GM06990 (cell line): ENCODE measurements at regions not wholly inside any gene's neighbourhood (a gene's known extent, or its start where the extent isn't known, plus 50 kb on each side); places are given as distances from the start of the nearest gene placed in this dataset.

ENCODE experiments used
- DNase-seq: peaks from one replicate; pipeline ENCODE4 v3.0.0-alpha.2; 2011; ENCODE audit not compliant: insufficient read length; ENCODE audit errors: extremely low read depth
- H3K27me3 ChIP-seq: replicated peaks from 2 replicates; pipeline ENCODE4 v1.6.0; 2011; ENCODE audit warnings: low read length; ENCODE audit not compliant: control insufficient read depth, insufficient read depth
- H3K36me3 ChIP-seq: 2 replicates; pipeline ENCODE4 v1.5.1; 2011; ENCODE audit warnings: low read length; ENCODE audit not compliant: control insufficient read depth, insufficient read depth
- H3K4me3 ChIP-seq: replicated peaks from 2 replicates; pipeline ENCODE4 v1.5.1; 2011; ENCODE audit warnings: low read depth, mild to moderate bottlenecking, control low read depth, low read length
- CTCF ChIP-seq: IDR thresholded peaks from 2 replicates; pipeline ENCODE4 v1.5.1; 2011; ENCODE audit warnings: low read length, control low read depth, mild to moderate bottlenecking, inconsistent platforms; ENCODE audit not compliant: insufficient read depth, poor library complexity, severe bottlenecking

GRCh38 chr3:64957408-64958198, 269.8 kb upstream of the ADAMTS9 start:
- TF ChIP-seq CTCF, result no peak
- Histone ChIP-seq H3K36me3 (no peaks in the 10 kb centered on the region), H3K27me3 (no peaks in the 10 kb centered on the region), H3K4me3 (no peak overlapping the region)
- no peak for DNase-seq

- no peak overlapping the region for H3K4me3 ChIP-seq
- no peak for TF ChIP-seq CTCF
- H3K36me3 ChIP-seq, result no peaks in the 10 kb centered on the region
- no peak for DNase-seq
- H3K27me3 ChIP-seq, result no peaks in the 10 kb centered on the region
Observed at GRCh38 chr3:64956711-64957325, 269.0 kb upstream of the ADAMTS9 start.

- DNase-seq, result no peak
- TF ChIP-seq CTCF, result no peak
- H3K27me3 ChIP-seq, result no peaks in the 10 kb centered on the region
- no peaks in the 10 kb centered on the region for H3K36me3 ChIP-seq
- H3K4me3 ChIP-seq, result no peak overlapping the region
Observed at GRCh38 chr3:64954995-64955636, 267.3 kb upstream of the ADAMTS9 start.

GRCh38 chr3:64945171-64945729, 257.4 kb upstream of the ADAMTS9 start:
- no peak overlapping the region for H3K4me3 ChIP-seq
- DNase-seq, result no peak
- H3K36me3 ChIP-seq, result no peaks in the 10 kb centered on the region
- TF ChIP-seq CTCF, result no peak
- no peaks in the 10 kb centered on the region for H3K27me3 ChIP-seq

GRCh38 chr3:64943866-64944265, 256.1 kb upstream of the ADAMTS9 start:
- no peak overlapping the region for H3K4me3 ChIP-seq
- H3K36me3 ChIP-seq, result no peaks in the 10 kb centered on the region
- no peaks in the 10 kb centered on the region for H3K27me3 ChIP-seq
- DNase-seq, result no peak
- TF ChIP-seq CTCF, result no peak
